Activated gamma-delta T cell treated with anti-CD3 and anti-CD28 coated beads, Interleukin-2, amount 50 U/mL, for 16 hours (primary cell): ENCODE measurements at regions not wholly inside any gene's neighbourhood (a gene's known extent, or its start where the extent isn't known, plus 50 kb on each side); places are given as distances from the start of the nearest gene placed in this dataset.

Experiments
- DNase-seq: peaks from one replicate; pipeline ENCODE4 v3.0.0-alpha.2; 2020; ENCODE audit warnings: low read depth

DNA sequence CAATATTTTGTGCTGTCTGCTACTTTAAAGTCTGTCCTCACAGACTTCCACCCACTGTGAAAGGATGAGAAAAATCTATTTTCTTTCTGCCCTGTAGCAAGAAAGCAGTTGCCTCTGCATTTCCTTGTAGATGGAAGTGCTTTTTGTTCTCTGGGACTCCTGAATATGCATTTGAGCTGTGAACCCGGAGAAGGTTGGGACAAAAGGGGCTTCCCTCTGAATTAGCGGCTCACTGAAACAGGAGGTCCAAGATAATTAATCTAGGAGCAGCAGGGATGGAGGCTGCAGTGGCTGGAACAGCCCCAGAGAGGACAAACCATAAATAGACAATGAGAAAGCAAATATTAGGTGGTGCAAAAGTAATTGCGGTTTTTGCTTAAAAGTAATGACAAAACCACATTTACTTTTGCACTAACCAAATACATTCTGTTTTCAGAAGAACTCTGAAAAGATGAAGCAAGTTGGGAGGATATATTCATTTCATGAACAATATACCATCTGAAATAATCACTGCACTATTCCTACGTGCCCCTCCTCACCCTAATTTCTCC lies 143.4 kb upstream of the KBTBD8 start:
- no peak for DNase-seq

DNA sequence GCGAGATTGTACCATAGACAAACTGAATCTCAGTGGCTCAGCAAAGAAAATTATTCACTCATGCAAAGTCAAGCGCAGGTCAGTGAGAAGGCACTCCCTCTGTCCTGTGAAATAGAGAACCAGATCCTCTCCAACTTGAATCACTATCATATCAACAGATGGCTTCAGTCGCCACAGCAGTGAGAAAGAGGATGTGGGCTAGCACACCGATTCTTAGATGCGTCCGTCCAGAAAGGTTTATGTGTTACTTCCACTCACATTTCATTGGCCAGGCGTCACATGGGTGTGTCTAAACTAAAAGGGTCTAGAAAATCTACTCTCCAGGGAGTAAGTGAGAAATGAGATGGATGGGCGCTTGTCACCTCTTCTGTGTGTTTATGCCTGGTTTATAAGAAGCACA lies 141.6 kb upstream of the KBTBD8 start:
- no peak for DNase-seq

DNA sequence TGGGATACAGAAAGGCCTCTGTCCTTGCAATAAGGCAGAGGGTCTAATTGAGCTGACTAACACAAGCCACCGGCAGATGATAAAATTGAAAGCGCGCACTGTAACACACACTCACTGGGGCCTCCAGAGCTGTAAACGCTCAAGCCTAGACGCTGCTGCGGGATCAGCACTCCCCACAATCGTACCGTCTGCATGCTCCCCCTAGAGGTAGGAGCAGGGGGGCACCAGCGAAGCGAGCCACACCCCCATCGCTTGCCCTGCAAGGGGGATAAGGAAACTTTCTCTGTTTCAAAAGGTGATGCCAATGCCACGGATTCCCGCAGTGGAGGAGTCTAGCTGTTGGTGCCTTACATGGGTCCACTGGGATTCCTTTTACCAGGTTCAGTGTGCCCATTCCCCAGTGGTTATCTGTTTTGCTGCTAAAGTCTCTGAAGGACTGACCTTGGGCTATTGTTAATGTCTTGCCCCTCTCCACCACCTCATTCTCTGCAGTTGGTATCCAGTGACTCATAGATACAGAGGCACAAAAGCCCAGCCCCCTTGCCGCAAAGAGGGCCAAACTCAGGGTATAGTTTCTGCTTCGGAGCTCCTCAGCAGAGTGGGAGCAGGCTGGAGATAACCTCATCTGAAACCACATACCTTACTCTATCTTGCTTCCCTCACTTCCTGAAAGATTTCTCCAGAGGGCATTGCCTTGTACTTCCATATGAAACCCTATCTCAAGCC lies 139.3 kb upstream of the KBTBD8 start:
- no peak for DNase-seq

DNA sequence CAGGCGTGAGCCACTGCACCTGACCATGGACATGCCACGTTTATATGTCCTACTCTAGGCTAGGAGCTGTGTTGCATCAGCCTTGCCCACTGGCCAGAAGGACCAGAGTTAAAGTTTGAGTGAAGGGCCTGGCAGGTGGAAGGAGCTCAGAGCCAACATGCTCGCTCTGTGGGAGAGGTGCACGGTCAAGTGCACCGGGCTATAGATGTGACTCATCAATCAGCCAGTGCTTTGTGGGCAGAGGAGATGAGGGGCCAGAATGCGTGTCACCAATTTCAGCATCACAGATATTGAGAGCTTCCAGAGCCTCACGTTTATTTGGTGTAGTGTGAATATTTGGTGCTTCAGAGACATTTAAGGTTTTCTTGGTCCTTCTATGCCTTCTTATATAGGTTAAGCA lies 137.3 kb upstream of the KBTBD8 start:
- no peak for DNase-seq

DNA sequence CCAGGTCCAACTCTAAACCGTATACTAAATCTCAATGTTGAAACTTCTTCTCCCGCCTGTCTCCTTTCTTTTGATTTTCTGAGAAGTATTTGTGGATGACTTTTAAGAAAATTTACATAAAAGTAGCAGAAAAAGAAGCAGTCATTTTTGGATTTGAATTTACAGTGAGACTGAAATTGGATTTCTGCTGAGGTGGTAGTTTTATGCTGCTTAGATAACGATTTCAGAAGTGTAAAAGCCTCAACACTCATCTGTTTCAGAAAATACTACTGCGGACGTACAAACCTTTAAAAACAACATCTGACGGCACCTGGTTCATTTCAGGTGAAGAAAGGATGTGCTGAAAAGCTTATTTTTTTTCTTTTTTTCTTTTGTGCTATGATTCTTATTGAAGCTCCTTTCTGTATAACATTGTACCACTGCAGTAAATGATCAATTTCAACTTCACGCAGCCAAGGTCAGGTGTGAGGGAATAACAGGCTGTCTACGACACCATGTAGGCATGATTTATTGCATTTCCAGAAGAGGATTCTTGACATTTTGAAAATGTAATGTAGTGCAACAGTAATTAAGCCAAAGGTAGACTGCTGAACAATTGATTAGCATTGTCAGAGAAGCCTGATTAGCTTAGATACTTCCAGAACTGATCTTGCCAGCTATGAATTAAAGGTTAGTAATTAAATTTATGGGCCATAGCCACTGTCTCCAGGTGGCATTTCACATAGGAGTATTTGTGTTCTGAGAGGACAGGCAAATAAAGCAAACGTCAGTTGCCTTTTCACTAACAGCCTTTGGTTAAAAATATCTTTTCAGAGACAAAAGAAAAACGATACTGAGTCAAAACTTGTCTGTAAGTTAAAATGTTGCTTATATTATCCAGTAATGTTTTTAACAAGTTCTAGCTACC lies 134.6 kb upstream of the KBTBD8 start:
- DNase-seq: no peak

DNA sequence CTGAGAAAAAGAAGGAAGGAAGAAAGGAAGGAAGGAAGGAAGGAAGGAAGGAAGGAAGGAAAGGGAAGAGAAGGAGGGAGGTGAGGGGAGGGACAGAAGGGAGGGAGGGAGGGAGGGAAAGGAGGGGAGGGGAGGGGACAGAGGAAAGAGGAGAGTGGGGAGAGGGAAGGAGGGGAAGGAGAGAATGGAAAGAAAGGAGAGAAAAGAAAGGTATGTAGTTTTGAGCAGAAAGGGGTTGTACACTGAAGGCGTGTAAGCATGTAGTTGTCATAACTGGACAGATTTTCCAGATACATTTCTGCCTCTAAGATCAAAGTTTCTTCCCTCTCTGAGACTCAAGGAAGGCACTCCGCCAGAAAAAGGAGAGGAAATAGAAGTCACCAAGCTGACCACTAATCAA lies 113.4 kb upstream of the KBTBD8 start:
- no peak for DNase-seq

DNA sequence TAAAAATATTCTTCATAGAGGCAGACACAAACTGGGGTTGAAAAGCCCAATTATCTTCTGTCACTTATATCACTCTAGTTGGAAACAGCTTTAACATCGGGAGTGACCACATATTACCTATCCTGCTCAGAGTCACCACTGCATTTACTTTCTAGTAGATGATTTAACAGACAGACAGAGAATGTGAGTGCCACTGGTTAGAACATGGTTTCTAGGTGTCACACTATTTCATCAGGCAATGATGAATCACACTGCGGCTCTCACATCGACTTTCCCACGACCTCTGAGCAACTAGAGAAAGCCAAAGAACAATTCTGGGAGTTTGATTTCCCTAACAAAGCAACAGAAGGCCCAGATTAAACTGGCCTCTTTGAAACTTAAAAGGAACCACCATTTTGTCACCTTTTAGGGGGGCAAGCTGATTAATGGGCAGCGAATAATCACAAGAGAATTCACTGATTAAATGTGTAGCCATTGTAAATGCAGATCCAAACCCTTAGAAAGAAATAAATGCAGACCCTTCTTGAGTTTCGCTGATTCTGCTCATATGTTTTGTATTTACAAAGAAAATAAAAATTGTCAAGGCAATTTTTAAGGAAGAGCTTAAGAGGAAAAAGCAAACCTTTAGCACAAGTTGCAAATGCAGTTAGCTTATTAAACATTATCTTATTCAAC lies 112.6 kb upstream of the KBTBD8 start:
- no peak for DNase-seq

DNA sequence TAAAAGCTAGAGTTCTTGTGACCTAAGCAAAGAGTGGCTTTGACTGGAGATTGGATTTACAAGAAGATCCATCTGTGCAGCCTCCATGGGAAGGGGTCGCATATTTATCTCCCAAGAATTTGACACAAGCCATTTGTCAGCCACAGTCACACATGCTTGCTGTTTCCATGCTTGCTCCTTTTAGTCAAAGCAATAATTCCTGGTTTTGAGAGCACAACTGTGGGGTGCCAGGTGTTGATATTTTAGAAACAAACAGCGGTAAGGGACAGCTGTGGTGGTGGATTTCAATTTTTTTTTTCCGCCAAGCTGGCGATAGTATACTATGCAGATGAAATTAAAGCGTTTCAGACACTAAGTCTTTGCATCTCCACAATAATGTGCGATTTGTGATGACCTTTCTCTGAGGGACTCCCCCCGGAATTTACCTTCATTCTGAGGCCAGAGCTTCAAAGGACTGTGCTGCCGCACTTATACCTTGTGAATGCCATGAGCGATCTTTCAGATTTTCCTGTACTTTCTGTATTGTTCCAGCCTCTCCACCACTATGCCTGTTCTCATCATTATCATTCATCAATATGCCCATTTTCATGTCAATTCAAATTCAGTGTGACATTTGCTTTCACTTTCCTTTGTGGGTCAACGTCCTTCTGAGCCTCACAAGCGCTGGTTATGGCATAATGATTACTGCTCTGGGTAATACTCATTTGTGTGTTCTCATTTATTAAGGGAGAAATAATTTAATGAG lies 108.2 kb upstream of the KBTBD8 start:
- no peak for DNase-seq

DNA sequence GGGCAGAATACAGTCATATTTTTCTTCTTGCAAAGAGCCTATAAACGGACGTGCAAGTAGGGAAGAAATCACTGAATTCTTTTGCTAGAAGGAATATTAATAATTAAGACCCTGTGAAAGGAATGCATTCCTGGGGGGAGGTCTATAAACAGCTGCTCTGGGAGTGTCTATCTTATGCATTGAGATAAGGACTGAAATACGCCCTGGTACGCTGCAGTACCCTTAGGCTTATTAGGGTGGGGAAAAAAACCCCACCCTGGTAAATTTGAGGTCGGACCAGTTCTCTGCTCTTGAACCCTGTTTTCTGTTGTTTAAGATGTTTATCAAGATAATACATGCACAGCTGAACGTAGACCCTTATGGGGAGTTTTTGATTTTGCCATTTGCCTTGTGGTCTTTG lies 100.0 kb upstream of the KBTBD8 start:
- no peak for DNase-seq

DNA sequence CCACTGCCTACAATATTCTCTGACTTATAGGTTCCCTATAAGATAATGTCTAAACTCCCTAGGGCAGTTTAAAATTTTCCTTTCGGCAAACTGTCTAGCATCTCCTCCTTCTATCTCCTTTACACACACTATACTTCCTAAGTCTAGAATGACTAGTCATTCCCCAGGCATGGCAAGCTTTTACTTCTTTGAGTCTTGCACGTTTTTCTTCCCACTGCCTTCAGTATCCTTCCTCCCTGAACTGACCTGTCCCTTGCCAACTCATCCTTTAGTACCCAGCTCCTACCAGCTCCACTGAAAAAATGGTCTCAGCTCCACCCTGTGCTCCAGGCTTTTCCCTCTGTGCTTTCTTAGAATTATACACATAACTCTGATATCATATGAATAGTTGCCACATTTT lies 93.8 kb upstream of the KBTBD8 start:
- DNase-seq: no peak

DNA sequence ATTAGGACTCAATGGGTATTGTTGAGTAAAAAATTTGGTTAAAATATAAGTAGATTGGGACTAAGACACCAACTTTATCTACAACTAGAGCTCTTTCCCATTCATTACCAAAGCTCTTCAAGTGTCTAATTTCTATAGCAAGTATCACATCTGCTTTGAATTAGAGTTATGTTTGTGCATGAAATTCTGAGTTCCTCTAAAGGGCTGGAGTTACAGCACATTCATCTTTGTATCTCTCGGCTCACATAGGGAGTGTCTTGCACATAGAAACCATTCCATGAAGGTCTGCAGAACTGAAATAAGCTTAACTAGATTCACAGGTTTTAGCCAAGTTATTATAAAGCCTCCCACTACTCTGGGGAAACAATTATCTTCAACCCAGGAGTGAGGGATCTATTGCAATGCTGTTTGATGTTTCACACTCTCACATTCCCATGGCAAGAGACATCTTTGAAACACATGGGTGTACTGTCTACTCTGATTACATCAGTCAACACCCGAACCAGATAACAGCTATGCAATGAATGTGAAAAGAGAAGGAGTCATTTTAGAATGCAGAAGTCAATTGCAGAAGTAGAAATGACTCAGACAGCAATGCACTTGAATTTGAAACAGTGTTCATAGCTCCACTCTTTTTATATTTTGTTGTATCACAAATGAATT lies 93.1 kb upstream of the KBTBD8 start:
- DNase-seq: no peak

DNA sequence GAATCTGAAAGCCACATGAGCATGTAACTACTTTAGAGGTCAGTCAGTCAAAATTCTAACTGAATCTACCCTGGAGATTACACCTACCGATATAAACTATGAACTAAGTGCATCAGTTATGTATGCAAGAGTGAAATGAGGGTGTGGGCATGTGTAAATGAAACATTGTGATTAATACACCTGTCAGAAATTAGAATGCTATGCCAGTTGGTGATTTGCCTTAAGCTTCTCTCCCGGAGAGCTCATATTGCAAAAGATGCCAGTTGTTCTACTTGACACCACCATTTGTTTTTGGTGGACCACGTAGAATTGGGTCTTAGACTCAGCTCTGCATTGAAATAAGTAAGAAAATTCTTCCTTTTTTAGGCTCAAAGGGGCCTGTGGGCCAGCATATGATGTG lies 91.0 kb upstream of the KBTBD8 start:
- DNase-seq: no peak

DNA sequence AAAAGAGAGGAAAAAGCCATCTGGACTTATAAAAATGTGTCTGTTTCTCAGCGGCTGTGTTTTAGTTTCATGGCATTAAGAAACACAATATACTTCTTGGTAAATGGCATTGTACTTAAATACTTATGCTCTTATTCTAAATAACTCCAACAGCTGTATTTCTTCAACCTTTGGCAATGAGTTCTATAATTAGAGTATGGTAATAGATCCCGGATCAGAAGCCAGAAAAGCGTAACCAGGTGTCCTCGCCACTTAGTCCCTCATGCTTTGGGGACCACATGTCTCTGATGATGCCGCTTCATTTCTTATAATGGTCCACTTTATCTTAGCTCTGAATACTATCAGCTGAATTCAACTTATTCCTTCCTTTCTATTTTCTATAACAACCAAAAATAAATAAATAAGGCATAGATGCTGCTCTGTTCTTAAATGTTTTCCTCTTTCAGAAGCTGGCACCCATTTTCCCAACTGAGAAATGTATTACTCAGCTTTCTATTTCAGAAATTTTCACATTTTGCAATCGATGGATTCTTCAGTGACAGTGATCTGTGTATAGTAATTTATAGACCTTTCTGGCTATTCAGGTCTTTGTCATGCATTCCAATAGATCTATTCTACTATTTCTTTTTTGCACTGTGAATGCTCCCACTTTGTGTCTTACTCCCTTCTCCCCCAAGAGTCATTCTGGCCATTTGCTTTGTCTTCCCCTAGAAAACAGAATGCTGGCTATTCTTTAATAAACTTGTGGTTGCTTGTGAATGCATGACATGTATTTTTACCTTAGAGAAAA lies 87.6 kb upstream of the KBTBD8 start:
- no peak for DNase-seq

DNA sequence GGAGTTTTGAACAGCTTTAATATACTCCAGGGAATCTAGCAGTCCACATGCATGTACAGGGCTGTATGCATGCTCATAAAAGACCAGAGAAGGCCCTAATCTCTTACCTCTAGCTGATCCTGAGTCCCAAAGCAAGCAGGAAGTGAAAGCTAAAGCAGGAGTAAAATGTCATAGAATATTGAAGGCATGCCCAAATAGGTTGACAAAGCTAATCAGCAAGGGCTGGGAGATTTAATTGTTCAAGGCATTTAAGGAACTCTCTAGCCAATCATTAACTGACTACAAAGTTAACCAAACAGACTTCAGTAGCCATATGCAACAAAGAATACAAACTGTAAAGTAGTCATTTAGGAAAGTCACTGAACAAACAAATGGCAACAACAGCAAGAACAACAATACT lies 85.8 kb upstream of the KBTBD8 start:
- DNase-seq: no peak

DNA sequence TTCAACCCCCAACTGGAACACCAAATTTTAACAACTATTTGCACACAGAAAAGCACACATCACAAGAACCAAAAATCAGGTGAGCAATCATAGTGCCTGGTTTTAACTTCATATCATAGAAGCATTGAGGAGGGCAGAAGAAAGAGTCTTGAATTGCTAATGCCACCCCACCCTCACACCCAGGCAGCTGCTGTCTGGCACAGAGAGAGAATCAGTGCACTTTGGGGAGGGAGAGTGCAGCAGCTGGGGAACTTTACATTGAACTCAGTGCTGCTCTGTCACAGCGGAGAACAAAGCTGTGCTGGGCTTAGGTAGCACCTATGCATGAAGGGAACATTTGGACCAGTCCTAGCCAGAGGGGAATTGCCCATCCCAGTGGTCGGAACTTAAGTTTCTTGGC lies 76.0 kb upstream of the KBTBD8 start:
- DNase-seq: no peak

DNA sequence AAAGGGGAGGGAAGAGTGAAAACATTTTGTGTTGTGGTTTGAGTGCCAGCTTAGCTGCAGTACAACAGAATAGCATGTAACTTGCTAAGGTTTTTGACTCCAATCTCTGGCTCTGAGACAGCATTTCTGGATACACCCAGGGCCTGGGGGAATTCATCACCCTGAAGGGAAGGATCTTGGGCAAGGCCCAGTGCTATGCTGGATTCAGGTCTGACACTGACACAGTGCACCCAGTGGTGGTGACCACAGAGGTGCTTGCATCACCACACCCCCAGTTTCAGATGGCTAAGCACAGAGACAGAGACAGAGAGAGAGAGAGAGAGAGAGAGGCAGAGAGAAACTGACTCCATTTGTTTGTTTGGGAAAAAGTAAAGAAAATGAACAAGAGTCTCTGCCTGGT lies 74.1 kb upstream of the KBTBD8 start:
- no peak for DNase-seq

DNA sequence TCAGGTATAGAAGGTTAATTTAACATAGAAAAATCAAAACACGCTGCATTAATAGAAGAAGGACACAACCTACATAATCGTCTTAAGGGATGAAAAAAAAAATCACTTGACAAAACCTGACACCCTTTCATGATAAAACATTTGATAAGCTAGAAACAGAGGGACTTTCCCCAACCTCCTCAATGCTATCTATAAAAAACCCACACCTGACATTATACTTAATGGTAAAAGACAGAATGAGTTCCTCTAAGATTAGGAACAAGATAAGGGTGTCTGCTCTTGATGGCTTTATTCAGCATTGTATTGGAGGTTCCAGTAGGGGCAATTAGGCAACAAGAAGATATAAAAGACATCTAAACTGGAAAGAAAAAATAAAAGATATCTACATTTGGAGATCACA lies 69.9 kb upstream of the KBTBD8 start:
- DNase-seq: no peak

DNA sequence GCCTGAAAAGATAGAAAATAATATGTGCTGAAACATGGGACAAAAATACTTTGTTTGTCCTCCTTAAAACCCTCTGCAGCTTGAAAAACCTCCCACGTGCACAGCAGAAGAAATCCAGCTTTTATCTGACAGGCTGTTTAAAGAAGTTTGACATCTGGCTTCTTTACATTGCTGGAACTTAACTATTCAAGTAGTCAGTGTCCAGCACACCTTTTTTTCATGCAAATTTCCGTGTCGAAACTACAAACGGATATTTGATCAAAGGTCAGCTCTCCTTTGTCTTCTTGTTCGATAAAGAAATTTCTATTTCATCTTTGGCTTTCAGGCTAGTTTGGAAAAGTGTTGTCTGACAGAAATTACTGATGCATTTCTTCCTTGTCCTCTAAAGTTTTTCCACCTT lies 66.8 kb upstream of the KBTBD8 start:
- DNase-seq: no peak

DNA sequence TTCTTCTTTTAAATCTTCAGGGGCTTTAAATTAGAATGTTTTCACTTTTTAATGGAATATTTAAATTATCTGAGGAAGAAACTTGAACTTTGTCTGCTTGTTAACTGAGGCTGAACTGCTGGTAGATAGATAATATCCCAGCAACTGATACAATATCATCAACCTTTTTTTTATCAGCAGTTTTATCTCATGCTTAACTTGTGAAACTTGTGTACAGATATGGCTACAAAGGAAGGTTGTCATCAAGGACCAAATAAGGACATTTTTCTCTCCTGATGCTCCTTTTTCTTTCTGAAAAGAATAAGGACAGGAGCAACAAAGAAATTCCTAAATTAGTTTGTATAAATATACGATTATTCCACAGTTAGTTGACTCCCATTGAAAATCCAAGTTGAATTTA lies 66.4 kb upstream of the KBTBD8 start:
- no peak for DNase-seq

DNA sequence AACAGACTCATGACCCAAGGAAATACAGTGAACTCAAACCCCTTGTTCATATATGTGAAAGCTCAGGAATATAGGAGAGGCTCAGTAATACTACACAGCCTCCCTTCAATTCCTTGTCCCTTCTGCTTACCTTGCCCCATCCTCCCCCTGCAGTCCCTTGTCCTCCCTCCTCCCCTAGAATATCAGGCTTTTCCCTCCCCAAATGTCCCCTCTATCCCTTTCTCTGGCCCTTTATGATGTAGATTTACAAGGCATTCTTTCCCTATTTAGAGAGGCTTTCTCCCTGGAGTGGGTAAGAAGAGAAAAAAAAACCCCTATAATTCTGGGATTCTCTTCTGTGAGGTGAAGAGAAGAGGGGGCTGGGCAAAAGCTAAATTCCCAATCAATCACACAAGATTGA lies 64.9 kb upstream of the KBTBD8 start:
- DNase-seq: no peak

DNA sequence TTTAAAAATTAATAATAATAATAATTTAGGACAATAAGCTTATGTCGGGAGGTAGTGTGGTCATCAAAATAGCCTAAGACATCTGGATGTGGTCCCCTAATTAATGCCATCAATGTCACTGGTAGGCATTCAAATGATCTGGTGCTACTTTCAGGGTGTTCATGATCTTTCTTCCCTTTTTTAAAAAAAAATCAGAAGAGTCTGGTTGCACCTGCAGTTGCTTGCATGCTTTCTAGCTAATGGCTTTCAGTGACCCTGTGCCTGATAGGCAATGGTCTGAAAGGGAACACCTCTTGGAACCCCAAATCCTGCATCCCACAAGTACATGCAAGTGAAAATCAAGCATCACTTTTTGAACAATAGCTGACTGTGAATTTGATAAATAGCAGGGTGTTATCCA lies 64.1 kb upstream of the KBTBD8 start:
- DNase-seq: no peak
